ENCODE measurements at regions not wholly inside any gene's neighbourhood (a gene's known extent, or its start where the extent isn't known, plus 50 kb on each side); places are given as distances from the start of the nearest gene placed in this dataset.

- no TSS peak for BruUV-seq (replicated peaks)
- no peak overlapping the region for H3K27ac ChIP-seq (ENCODE audit: low read depth, low read length, poor library complexity, severe bottlenecking)
- intact Hi-C loops (cut with micrococcal nuclease; ENCODE audit: unreplicated experiment), result no loop called here
- no peak overlapping the region for H3K4me3 ChIP-seq (ENCODE audit: low read depth, low read length, poor library complexity, severe bottlenecking)
- CTCF ChIA-PET, result no interaction called here
- no peaks in the 10 kb centered on the region for H3K9me3 ChIP-seq (ENCODE audit: low read depth, low read length, poor library complexity, severe bottlenecking)
- H3K4me1 ChIP-seq (ENCODE audit: insufficient read depth, low read length, poor library complexity, severe bottlenecking), result no peaks in the 10 kb centered on the region
- POLR2A ChIA-PET (ENCODE audit: low non-redundant PET), result no interaction called here
- TF ChIP-seq CTCF (conservative IDR thresholded peaks at IDR 0.05; ENCODE audit: low read depth, low read length) (no peak), EZH2 (IDR thresholded peaks at IDR 0.05; ENCODE audit: borderline replicate concordance, low read depth, low read length, poor library complexity, severe bottlenecking) (no peak)
- DNase-seq (ENCODE audit: low spot score), result no peak
- no peaks in the 10 kb centered on the region for H3K27me3 ChIP-seq (replicated peaks; ENCODE audit: insufficient read depth, low read depth, low read length, poor library complexity)
- H3K36me3 ChIP-seq (ENCODE audit: insufficient read depth, low read length, poor library complexity, severe bottlenecking), result no peaks in the 10 kb centered on the region
Measured at GRCh38 chr7:153382641-153383101, 623.1 kb downstream of the ACTR3B start.

GRCh38 chr7:153383781-153384180 lies 624.2 kb downstream of the ACTR3B start:
- H3K36me3 ChIP-seq (ENCODE audit: insufficient read depth, low read length, poor library complexity, severe bottlenecking), result no peaks in the 10 kb centered on the region
- H3K4me3 ChIP-seq (ENCODE audit: low read depth, low read length, poor library complexity, severe bottlenecking), result no peak overlapping the region
- ChIA-PET CTCF (no interaction called here), POLR2A (ENCODE audit: low non-redundant PET) (no interaction called here)
- H3K27me3 ChIP-seq (replicated peaks; ENCODE audit: insufficient read depth, low read depth, low read length, poor library complexity), result no peaks in the 10 kb centered on the region
- intact Hi-C loops (cut with micrococcal nuclease; ENCODE audit: unreplicated experiment), result no loop called here
- no peaks in the 10 kb centered on the region for H3K4me1 ChIP-seq (ENCODE audit: insufficient read depth, low read length, poor library complexity, severe bottlenecking)
- no peak for TF ChIP-seq CTCF (conservative IDR thresholded peaks at IDR 0.05; ENCODE audit: low read depth, low read length)
- TF ChIP-seq EZH2 (IDR thresholded peaks at IDR 0.05; ENCODE audit: borderline replicate concordance, low read depth, low read length, poor library complexity, severe bottlenecking), result no peak
- DNase-seq (ENCODE audit: low spot score), result no peak
- BruUV-seq (replicated peaks), result no TSS peak
- H3K9me3 ChIP-seq (ENCODE audit: low read depth, low read length, poor library complexity, severe bottlenecking), result no peaks in the 10 kb centered on the region
- H3K27ac ChIP-seq (ENCODE audit: low read depth, low read length, poor library complexity, severe bottlenecking), result no peak overlapping the region

- no peak for TF ChIP-seq CTCF (conservative IDR thresholded peaks at IDR 0.05; ENCODE audit: low read depth, low read length)
- TF ChIP-seq EZH2 (IDR thresholded peaks at IDR 0.05; ENCODE audit: borderline replicate concordance, low read depth, low read length, poor library complexity, severe bottlenecking), result no peak
- intact Hi-C loops (cut with micrococcal nuclease; ENCODE audit: unreplicated experiment), result no loop called here
- no TSS peak for BruUV-seq (replicated peaks)
- no peaks in the 10 kb centered on the region for H3K36me3 ChIP-seq (ENCODE audit: insufficient read depth, low read length, poor library complexity, severe bottlenecking)
- H3K4me3 ChIP-seq (ENCODE audit: low read depth, low read length, poor library complexity, severe bottlenecking), result no peak overlapping the region
- no peak for DNase-seq (ENCODE audit: low spot score)
- no peaks in the 10 kb centered on the region for H3K4me1 ChIP-seq (ENCODE audit: insufficient read depth, low read length, poor library complexity, severe bottlenecking)
- H3K27ac ChIP-seq (ENCODE audit: low read depth, low read length, poor library complexity, severe bottlenecking), result no peak overlapping the region
- ChIA-PET POLR2A (ENCODE audit: low non-redundant PET) (no interaction called here), CTCF (no interaction called here)
- no peaks in the 10 kb centered on the region for H3K27me3 ChIP-seq (replicated peaks; ENCODE audit: insufficient read depth, low read depth, low read length, poor library complexity)
- H3K9me3 ChIP-seq (ENCODE audit: low read depth, low read length, poor library complexity, severe bottlenecking), result no peaks in the 10 kb centered on the region
Measured at GRCh38 chr7:153385502-153385901, 626.0 kb downstream of the ACTR3B start.

Data from A673 (cell line).